ENCODE measurements at regions not wholly inside any gene's neighbourhood (a gene's known extent, or its start where the extent isn't known, plus 50 kb on each side); places are given as distances from the start of the nearest gene placed in this dataset.
"Not testable (repeated sequence)": the region's sequence is repeated elsewhere in the genome, so short reads cannot be mapped to it uniquely, and the experiment has no call there.

- no peak for DNase-seq
These were observed 123.3 kb downstream of the ARL4C start for GRCh38 chr2:234373481-234374149.

- no peak for DNase-seq
These were observed 123.8 kb downstream of the ARL4C start for GRCh38 chr2:234373060-234373459.

GRCh38 chr2:234372506-234372905 is 124.4 kb downstream of the ARL4C start:
- DNase-seq = no peak

- peak; percentile 96 for DNase-seq
These were observed 128.0 kb downstream of the ARL4C start for GRCh38 chr2:234368861-234369261.

- DNase-seq = peak; percentile 22
These were observed 130.0 kb downstream of the ARL4C start for GRCh38 chr2:234366891-234367290.

GRCh38 chr2:234364661-234365060 is 132.2 kb downstream of the ARL4C start:
- no peak for DNase-seq

GRCh38 chr2:234363647-234364294 is 133.1 kb downstream of the ARL4C start:
- DNase-seq = no peak

GRCh38 chr2:234363011-234363487 is 133.8 kb downstream of the ARL4C start:
- DNase-seq = peak; percentile 74

GRCh38 chr2:234360313-234360975 is 136.4 kb downstream of the ARL4C start:
- not testable (repeated sequence) for DNase-seq

- no peak for DNase-seq
These were observed 139.2 kb downstream of the ARL4C start for GRCh38 chr2:234357666-234358065.

- no peak for DNase-seq
These were observed 141.0 kb downstream of the ARL4C start for GRCh38 chr2:234355808-234356365.

- DNase-seq = no peak
These were observed 141.7 kb downstream of the ARL4C start for GRCh38 chr2:234355021-234355720.

- DNase-seq = no peak
These were observed 144.6 kb downstream of the ARL4C start for GRCh38 chr2:234352270-234352669.

GRCh38 chr2:234351866-234352265 is 145.0 kb downstream of the ARL4C start:
- not testable (repeated sequence) for DNase-seq

- no peak for DNase-seq
These were observed 148.8 kb downstream of the ARL4C start for GRCh38 chr2:234348081-234348480.

- DNase-seq = no peak
These were observed 151.0 kb downstream of the ARL4C start for GRCh38 chr2:234345921-234346320.

- no peak for DNase-seq
These were observed 152.9 kb downstream of the ARL4C start for GRCh38 chr2:234344012-234344411.

GRCh38 chr2:234343372-234343771 is 153.5 kb downstream of the ARL4C start:
- no peak for DNase-seq

- DNase-seq = no peak
These were observed 155.4 kb downstream of the ARL4C start for GRCh38 chr2:234341306-234341985.

GRCh38 chr2:234339501-234339900 is 157.4 kb downstream of the ARL4C start:
- no peak for DNase-seq

GRCh38 chr2:234339011-234339410 is 157.9 kb downstream of the ARL4C start:
- DNase-seq = no peak

GRCh38 chr2:234335661-234336228 is 161.1 kb downstream of the ARL4C start:
- peak; percentile 66 for DNase-seq
